ENCODE measurements at regions not wholly inside any gene's neighbourhood (a gene's known extent, or its start where the extent isn't known, plus 50 kb on each side); places are given as distances from the start of the nearest gene placed in this dataset.

DNA sequence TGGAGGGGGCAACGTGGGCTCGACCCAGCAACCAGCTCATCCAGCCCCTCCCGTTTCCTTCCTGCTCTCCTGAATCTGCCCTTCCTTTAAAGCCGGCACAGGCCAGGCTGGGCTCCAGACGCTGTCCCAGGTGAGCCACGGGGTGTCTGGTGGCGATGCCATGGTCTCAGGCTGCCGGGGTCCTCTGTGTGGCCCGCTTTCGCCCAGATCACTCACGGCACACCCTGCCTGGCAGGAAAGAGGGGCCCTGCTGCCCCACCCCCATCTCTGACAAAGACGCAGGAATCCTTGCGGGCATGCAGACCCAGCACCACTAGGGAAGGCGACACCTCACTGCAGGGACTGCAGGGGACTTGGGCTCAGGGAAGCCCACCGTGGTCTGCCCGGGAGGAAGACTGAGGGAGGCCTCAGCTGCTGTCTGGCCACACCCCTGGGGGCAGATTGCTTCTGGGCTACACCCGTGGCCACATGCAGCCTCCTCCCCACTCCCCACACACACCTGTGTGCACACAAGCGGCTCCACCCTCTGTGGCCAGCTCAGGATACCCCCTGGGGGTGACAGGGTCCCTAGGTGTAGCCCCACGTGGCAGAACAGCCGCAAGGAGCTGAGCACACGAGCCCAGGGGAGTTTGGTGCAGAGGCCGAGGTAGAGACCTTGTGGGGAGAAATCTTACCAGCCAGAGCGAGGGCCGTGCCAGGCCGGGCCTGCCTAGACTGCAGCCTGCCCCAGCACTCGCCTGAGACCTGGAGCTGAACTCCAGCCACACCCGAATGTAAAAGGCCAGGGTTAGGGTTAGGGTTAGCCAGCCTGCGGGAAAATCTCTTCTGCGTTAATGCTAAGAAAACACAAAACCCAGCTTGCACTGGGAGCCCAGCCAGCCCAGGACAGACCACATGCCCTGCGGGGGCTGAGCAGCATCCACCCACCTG, 104.6 kb downstream of the DLL1 start:
- peak overlapping the region; percentile 95 for H2AK5ac ChIP-seq (ENCODE audit: low read depth, low read length)
- H3K9ac ChIP-seq (ENCODE audit: low read depth, low read length, poor library complexity), result peak overlapping the region; percentile 34
- H4K91ac ChIP-seq (ENCODE audit: low read depth, low read length, poor library complexity), result no peak overlapping the region
- peak overlapping the region; percentile 32 for H3K4ac ChIP-seq (ENCODE audit: low read length)
- no peaks in the 10 kb centered on the region for H3K36me3 ChIP-seq (replicated peaks in 1 of 2; ENCODE audit: control insufficient read depth in 2 of 2, insufficient read depth in 2 of 2, low read length in 2 of 2)
- H3K27ac ChIP-seq (replicated peaks; ENCODE audit: low read length), result no peak overlapping the region
- no peaks in the 10 kb centered on the region for H3K4me1 ChIP-seq (ENCODE audit: control insufficient read depth in 2 of 2, insufficient read depth in 1 of 2, low read depth in 1 of 2, low read length in 2 of 2)
- H3K79me1 ChIP-seq (ENCODE audit: low read depth, low read length), result no peaks in the 10 kb centered on the region
- WGBS, 2 donors (ENCODE audit: extremely low coverage in 2 of 2, insufficient read length in 2 of 2, insufficient replicate concordance in 1 of 2), result no CpG with 5 or more reads among the region's 30 CpGs
- H2BK5ac ChIP-seq (ENCODE audit: low read length), result peak overlapping the region; percentile 58
- no peak overlapping the region for H2AFZ ChIP-seq (ENCODE audit: low read length)
- no peak for DNase-seq (ENCODE audit: low spot score)
- peaks cover 0 to 9% (median 0%) of the 10 kb centered on the region in 3 experiments for H3K27me3 ChIP-seq (ENCODE audit: control insufficient read depth in 3 of 3, insufficient read depth in 3 of 3, low read depth in 1 of 3, low read length in 3 of 3)
- H3K18ac ChIP-seq (ENCODE audit: low read length), result peak overlapping the region; percentile 75
- no peak overlapping the region for H3K4me2 ChIP-seq (ENCODE audit: insufficient read depth, low read length, poor library complexity, severe bottlenecking)
- peak overlapping the region; percentile 49 for H3K23ac ChIP-seq (ENCODE audit: low read depth, low read length, poor library complexity)
- H2BK15ac ChIP-seq (ENCODE audit: low read length), result no peak overlapping the region
- peak overlapping the region; percentile 12 for H2BK12ac ChIP-seq (ENCODE audit: low read length)
- H3K9me3 ChIP-seq (replicated peaks in 1 of 2; ENCODE audit: control insufficient read depth in 2 of 2, insufficient read depth in 1 of 2, low read depth in 1 of 2, low read length in 2 of 2), result peaks cover 0 to 3% of the 10 kb centered on the region in 2 donors
- no peak overlapping the region for H3K4me3 ChIP-seq (ENCODE audit: low read length in 2 of 2)
- H3K14ac ChIP-seq (ENCODE audit: low read length), result peak overlapping the region; percentile 73
- H2BK120ac ChIP-seq (ENCODE audit: low read depth, low read length), result peak overlapping the region; percentile 22
- no peak overlapping the region for H4K8ac ChIP-seq (ENCODE audit: low read depth, low read length)

DNA sequence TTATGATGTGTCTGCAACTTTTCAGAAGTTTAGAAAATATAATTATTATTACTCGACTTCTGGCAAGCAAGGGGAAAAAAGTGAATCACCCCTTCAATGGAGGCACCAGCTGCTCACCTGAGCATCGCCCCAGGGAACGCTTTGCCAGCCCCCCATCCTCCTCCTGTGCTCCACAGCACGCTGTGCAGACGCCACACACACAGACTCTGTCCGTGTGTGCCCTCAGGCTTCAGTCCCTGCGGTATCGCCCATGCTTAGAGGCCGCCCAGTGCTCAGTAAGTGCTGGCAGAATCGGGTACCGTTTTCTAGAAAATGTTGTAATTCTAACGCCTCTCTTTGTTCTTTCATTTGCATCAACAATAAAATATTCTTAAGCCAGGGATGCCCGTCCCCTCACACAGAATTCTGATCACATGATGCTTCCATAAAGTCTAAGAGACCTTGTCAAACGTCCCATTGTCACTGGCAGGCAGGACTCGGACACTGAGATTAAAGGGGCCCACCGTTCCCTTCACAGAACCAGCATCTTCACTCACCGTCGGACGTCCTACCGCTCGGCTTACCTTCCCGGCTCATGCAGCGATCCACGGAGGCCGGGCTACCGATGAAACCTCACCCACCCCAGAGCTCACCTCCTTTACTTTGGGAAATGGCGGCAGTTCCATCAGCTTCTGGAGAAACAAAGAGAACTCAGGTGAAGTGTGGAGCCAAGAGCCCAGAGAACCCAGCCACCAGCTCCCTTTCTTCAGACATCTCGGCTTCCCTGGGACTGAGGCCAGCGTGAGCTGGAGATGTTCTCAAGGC, 105.5 kb downstream of the DLL1 start:
- H4K91ac ChIP-seq (ENCODE audit: low read depth, low read length, poor library complexity), result no peak overlapping the region
- no peak overlapping the region for H3K4ac ChIP-seq (ENCODE audit: low read length)
- no peaks in the 10 kb centered on the region for H3K36me3 ChIP-seq (replicated peaks in 1 of 2; ENCODE audit: control insufficient read depth in 2 of 2, insufficient read depth in 2 of 2, low read length in 2 of 2)
- peaks cover 0 to 3% of the 10 kb centered on the region in 2 donors for H3K9me3 ChIP-seq (replicated peaks in 1 of 2; ENCODE audit: control insufficient read depth in 2 of 2, insufficient read depth in 1 of 2, low read depth in 1 of 2, low read length in 2 of 2)
- no peak overlapping the region for H2AFZ ChIP-seq (ENCODE audit: low read length)
- no peak for DNase-seq (ENCODE audit: low spot score)
- H3K18ac ChIP-seq (ENCODE audit: low read length), result no peak overlapping the region
- no CpG with 5 or more reads among the region's 29 CpGs for WGBS, 2 donors (ENCODE audit: extremely low coverage in 2 of 2, insufficient read length in 2 of 2, insufficient replicate concordance in 1 of 2)
- no peaks in the 10 kb centered on the region for H3K4me1 ChIP-seq (ENCODE audit: control insufficient read depth in 2 of 2, insufficient read depth in 1 of 2, low read depth in 1 of 2, low read length in 2 of 2)
- H3K79me1 ChIP-seq (ENCODE audit: low read depth, low read length), result no peaks in the 10 kb centered on the region
- H2BK15ac ChIP-seq (ENCODE audit: low read length), result no peak overlapping the region
- no peak overlapping the region for H4K8ac ChIP-seq (ENCODE audit: low read depth, low read length)
- H3K27me3 ChIP-seq (ENCODE audit: control insufficient read depth in 3 of 3, insufficient read depth in 3 of 3, low read depth in 1 of 3, low read length in 3 of 3), result peaks cover 0 to 9% (median 0%) of the 10 kb centered on the region in 3 experiments
- peak overlapping the region in 1 of 2 donors; percentile 62 for H3K4me3 ChIP-seq (ENCODE audit: low read length in 2 of 2)
- H3K23ac ChIP-seq (ENCODE audit: low read depth, low read length, poor library complexity), result no peak overlapping the region
- no peak overlapping the region for H2BK12ac ChIP-seq (ENCODE audit: low read length)
- H3K4me2 ChIP-seq (ENCODE audit: insufficient read depth, low read length, poor library complexity, severe bottlenecking), result no peak overlapping the region
- H2BK5ac ChIP-seq (ENCODE audit: low read length), result no peak overlapping the region
- H2BK120ac ChIP-seq (ENCODE audit: low read depth, low read length), result no peak overlapping the region
- H3K14ac ChIP-seq (ENCODE audit: low read length), result no peak overlapping the region
- no peak overlapping the region for H3K27ac ChIP-seq (replicated peaks; ENCODE audit: low read length)
- H3K9ac ChIP-seq (ENCODE audit: low read depth, low read length, poor library complexity), result no peak overlapping the region
- H2AK5ac ChIP-seq (ENCODE audit: low read depth, low read length), result no peak overlapping the region

DNA sequence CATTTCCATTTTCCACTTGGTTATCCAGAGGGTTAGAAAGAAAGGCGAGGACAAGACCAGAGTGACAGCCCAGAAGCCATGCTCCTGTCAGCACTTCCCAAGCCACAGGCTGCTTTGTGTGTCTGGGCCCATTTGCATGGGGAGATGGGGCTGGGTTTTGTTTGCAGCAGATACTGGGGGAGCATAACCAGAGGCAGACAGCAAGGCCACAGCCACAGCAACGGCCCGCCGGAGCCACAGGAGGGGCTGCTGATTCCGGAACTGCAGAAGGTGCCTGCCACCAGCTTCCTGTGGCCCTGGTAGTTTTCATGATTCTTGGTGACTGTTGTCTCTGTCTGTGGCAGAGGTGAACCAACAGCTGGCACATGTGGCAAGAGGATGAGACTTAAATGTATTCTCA, 106.6 kb downstream of the DLL1 start:
- Histone ChIP-seq H3K36me3 (replicated peaks in 1 of 2; ENCODE audit: control insufficient read depth in 2 of 2, insufficient read depth in 2 of 2, low read length in 2 of 2) (no peaks in the 10 kb centered on the region), H3K9ac (ENCODE audit: low read depth, low read length, poor library complexity) (no peak overlapping the region), H2AFZ (ENCODE audit: low read length) (no peak overlapping the region), H4K8ac (ENCODE audit: low read depth, low read length) (no peak overlapping the region), H2BK120ac (ENCODE audit: low read depth, low read length) (no peak overlapping the region), H3K23ac (ENCODE audit: low read depth, low read length, poor library complexity) (no peak overlapping the region), H3K4ac (ENCODE audit: low read length) (no peak overlapping the region), H3K14ac (ENCODE audit: low read length) (no peak overlapping the region), H3K4me2 (ENCODE audit: insufficient read depth, low read length, poor library complexity, severe bottlenecking) (no peak overlapping the region), H3K4me1 (ENCODE audit: control insufficient read depth in 2 of 2, insufficient read depth in 1 of 2, low read depth in 1 of 2, low read length in 2 of 2) (no peaks in the 10 kb centered on the region), H2BK15ac (ENCODE audit: low read length) (no peak overlapping the region), H2AK5ac (ENCODE audit: low read depth, low read length) (peak overlapping the region; percentile 14), H2BK12ac (ENCODE audit: low read length) (peak overlapping the region; percentile 73), H3K27me3 (ENCODE audit: control insufficient read depth in 3 of 3, insufficient read depth in 3 of 3, low read depth in 1 of 3, low read length in 3 of 3) (peaks cover 0 to 6% (median 0%) of the 10 kb centered on the region in 3 experiments), H3K9me3 (replicated peaks in 1 of 2; ENCODE audit: control insufficient read depth in 2 of 2, insufficient read depth in 1 of 2, low read depth in 1 of 2, low read length in 2 of 2) (peaks cover 0 to 3% of the 10 kb centered on the region in 2 donors), H3K27ac (replicated peaks; ENCODE audit: low read length) (no peak overlapping the region), H3K4me3 (ENCODE audit: low read length in 2 of 2) (no peak overlapping the region), H2BK5ac (ENCODE audit: low read length) (no peak overlapping the region), H3K79me1 (ENCODE audit: low read depth, low read length) (no peaks in the 10 kb centered on the region), H3K18ac (ENCODE audit: low read length) (peak overlapping the region; percentile 74), H4K91ac (ENCODE audit: low read depth, low read length, poor library complexity) (no peak overlapping the region)
- no CpG with 5 or more reads among the region's 5 CpGs for WGBS, 2 donors (ENCODE audit: extremely low coverage in 2 of 2, insufficient read length in 2 of 2, insufficient replicate concordance in 1 of 2)
- no peak for DNase-seq (ENCODE audit: low spot score)

DNA sequence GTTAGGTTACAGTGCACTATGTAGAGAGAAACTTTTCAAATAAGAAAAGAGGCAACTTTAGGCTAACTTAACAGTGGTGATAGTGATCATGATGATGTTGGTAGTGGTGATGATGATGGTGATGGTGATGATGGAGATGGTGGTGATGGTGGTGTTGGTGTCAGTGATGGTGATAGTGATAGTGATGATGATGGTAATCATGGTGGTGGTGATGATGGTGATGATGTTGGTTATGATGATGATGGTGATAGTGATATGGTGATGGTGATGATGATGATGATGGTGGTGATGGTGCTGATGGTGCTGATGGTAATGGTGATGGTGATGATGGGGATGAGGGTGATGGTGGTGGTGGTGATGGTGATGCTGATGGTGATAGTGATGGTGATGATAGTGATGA, 107.4 kb downstream of the DLL1 start:
- no peak overlapping the region for H2BK120ac ChIP-seq (ENCODE audit: low read depth, low read length)
- H2BK12ac ChIP-seq (ENCODE audit: low read length), result no peak overlapping the region
- H3K36me3 ChIP-seq (replicated peaks in 1 of 2; ENCODE audit: control insufficient read depth in 2 of 2, insufficient read depth in 2 of 2, low read length in 2 of 2), result no peaks in the 10 kb centered on the region
- H2AK5ac ChIP-seq (ENCODE audit: low read depth, low read length), result no peak overlapping the region
- H2BK5ac ChIP-seq (ENCODE audit: low read length), result no peak overlapping the region
- no peak overlapping the region for H3K23ac ChIP-seq (ENCODE audit: low read depth, low read length, poor library complexity)
- no peak overlapping the region for H2AFZ ChIP-seq (ENCODE audit: low read length)
- no peak overlapping the region for H3K27ac ChIP-seq (replicated peaks; ENCODE audit: low read length)
- H2BK15ac ChIP-seq (ENCODE audit: low read length), result no peak overlapping the region
- no peak overlapping the region for H3K4me3 ChIP-seq (ENCODE audit: low read length in 2 of 2)
- no peak overlapping the region for H3K18ac ChIP-seq (ENCODE audit: low read length)
- no peak overlapping the region for H4K91ac ChIP-seq (ENCODE audit: low read depth, low read length, poor library complexity)
- H3K4me2 ChIP-seq (ENCODE audit: insufficient read depth, low read length, poor library complexity, severe bottlenecking), result no peak overlapping the region
- H3K14ac ChIP-seq (ENCODE audit: low read length), result no peak overlapping the region
- no peaks in the 10 kb centered on the region for H3K4me1 ChIP-seq (ENCODE audit: control insufficient read depth in 2 of 2, insufficient read depth in 1 of 2, low read depth in 1 of 2, low read length in 2 of 2)
- DNase-seq (ENCODE audit: low spot score), result no peak
- H3K9ac ChIP-seq (ENCODE audit: low read depth, low read length, poor library complexity), result no peak overlapping the region
- no peaks in the 10 kb centered on the region for H3K79me1 ChIP-seq (ENCODE audit: low read depth, low read length)
- no peak overlapping the region for H3K4ac ChIP-seq (ENCODE audit: low read length)
- H4K8ac ChIP-seq (ENCODE audit: low read depth, low read length), result no peak overlapping the region
- peaks cover 0 to 3% of the 10 kb centered on the region in 2 donors for H3K9me3 ChIP-seq (replicated peaks in 1 of 2; ENCODE audit: control insufficient read depth in 2 of 2, insufficient read depth in 1 of 2, low read depth in 1 of 2, low read length in 2 of 2)
- peaks cover 0 to 3% (median 0%) of the 10 kb centered on the region in 3 experiments for H3K27me3 ChIP-seq (ENCODE audit: control insufficient read depth in 3 of 3, insufficient read depth in 3 of 3, low read depth in 1 of 3, low read length in 3 of 3)
